Right lobe of liver (tissue), 6 donors: ENCODE measurements at regions not wholly inside any gene's neighbourhood (a gene's known extent, or its start where the extent isn't known, plus 50 kb on each side); places are given as distances from the start of the nearest gene placed in this dataset.

Source experiments
- ATAC-seq, 4 donors: fragments of 200-7000 bp; cut with Tn5 transposase; one replicate each; pipeline ENCODE4 v1.9.1; 2020; ENCODE audit warnings: mild to moderate bottlenecking in 4 of 4, moderate library complexity in 4 of 4
- DNase-seq, 3 donors: peaks; one replicate each; pipeline ENCODE4 v3.0.0-alpha.2; 2020
- H3K27ac ChIP-seq, 3 donors: fragments of 200-600 bp; one replicate each; pipeline ENCODE4 v1.8.0; 2022
- H3K27me3 ChIP-seq, 2 donors: fragments of 200-600 bp; one replicate each; pipeline ENCODE4 v1.8.0; 2022
- H3K36me3 ChIP-seq, 4 donors: fragments of 200-600 bp; sonication (generic) in 1 of 4; one replicate each; pipeline versions ENCODE4 v1.5.1 to v1.8.0; 2017 to 2022; ENCODE audit warnings: control low read depth in 1 of 4
- H3K4me1 ChIP-seq, 4 donors: fragments of 200-600 bp; sonication (generic) in 1 of 4; one replicate each; pipeline versions ENCODE4 v1.5.1 to v1.8.0; 2017 to 2022; ENCODE audit warnings: control low read depth in 1 of 4
- H3K4me3 ChIP-seq, 3 donors: fragments of 200-600 bp; one replicate each; pipeline ENCODE4 v1.8.0; 2022
- H3K9me3 ChIP-seq, 4 donors: fragments of 200-600 bp; sonication (generic) in 1 of 4; one replicate each; pipeline versions ENCODE4 v1.5.1 to v1.8.0; 2017 to 2022; ENCODE audit warnings: control low read depth in 1 of 4
- POLR2A ChIP-seq: fragments of 450-650 bp; IDR thresholded peaks from one replicate; pipeline ENCODE4 v1.6.1; 2017; ENCODE audit warnings: antibody characterized with exemption, mild to moderate bottlenecking
- WGBS: methylation state at CpG from one replicate; pipeline ENCODE4 v1.1.6; 2018; ENCODE audit warnings: low coverage, low lambda C conversion rate; ENCODE audit not compliant: insufficient coverage; ENCODE audit errors: missing lambda C conversion rate; 5-methylcytosine and 5-hydroxymethylcytosine counted together
- intact Hi-C, 2 donors: fragments of 100-400 bp; cut with DNase I; formaldehyde crosslinking; loops; one replicate each; pipeline versions ENCODE4 v1.11.2 to v1.14.1; 2022
- TF ChIP-seq, protein P1 (sequence below), 4 donors: fragments of 200-600 bp in 3 of 4; fragments of 450-650 bp in 1 of 4; IDR thresholded peaks; one replicate each; pipeline versions ENCODE4 v1.5.1 to v1.8.0; 2016 to 2022; ENCODE audit warnings: antibody characterized with exemption in 4 of 4, mild to moderate bottlenecking in 2 of 4
- donor health status: DM: no; HTN: yes; CAD: no.
- donor health status: DM: no; HTN: no; CAD: no.
- donor health status: DM: no; HTN: no; CAD: no.
- donor health status: DM: no; HTN: yes; CAD: no.
- donor health status: DM: no; HTN: yes; CAD: no.

DNA sequence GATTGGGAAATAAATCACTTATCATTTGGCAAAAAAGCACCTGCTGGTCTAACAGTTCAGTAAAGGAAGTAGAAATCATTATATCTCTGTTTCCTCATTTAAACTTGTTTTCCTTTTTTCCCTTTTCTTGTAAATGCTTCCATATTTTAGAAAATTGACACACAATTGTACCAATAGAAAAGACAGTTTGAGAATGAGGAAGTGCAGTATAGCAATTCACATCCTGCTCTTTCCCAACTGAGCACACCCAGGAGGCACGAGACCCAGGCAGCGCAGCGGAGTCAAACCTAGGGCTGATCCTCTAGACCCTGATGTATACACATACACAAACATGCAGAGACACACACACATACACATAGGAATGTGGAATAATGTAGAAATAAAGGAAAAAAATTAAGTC lies 74.8 kb upstream of the PACRGL start:
- no peak overlapping the region for H3K4me3 ChIP-seq
- intact Hi-C loops, result no loop called here
- WGBS, result 58% methylated on average over 3 of the region's 3 CpGs
- no peaks in the 10 kb centered on the region for H3K36me3 ChIP-seq
- no peak for TF ChIP-seq POLR2A
- TF ChIP-seq, protein P1, sequence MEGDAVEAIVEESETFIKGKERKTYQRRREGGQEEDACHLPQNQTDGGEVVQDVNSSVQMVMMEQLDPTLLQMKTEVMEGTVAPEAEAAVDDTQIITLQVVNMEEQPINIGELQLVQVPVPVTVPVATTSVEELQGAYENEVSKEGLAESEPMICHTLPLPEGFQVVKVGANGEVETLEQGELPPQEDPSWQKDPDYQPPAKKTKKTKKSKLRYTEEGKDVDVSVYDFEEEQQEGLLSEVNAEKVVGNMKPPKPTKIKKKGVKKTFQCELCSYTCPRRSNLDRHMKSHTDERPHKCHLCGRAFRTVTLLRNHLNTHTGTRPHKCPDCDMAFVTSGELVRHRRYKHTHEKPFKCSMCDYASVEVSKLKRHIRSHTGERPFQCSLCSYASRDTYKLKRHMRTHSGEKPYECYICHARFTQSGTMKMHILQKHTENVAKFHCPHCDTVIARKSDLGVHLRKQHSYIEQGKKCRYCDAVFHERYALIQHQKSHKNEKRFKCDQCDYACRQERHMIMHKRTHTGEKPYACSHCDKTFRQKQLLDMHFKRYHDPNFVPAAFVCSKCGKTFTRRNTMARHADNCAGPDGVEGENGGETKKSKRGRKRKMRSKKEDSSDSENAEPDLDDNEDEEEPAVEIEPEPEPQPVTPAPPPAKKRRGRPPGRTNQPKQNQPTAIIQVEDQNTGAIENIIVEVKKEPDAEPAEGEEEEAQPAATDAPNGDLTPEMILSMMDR (IDR thresholded peaks at IDR 0.05), result no peak
- H3K27me3 ChIP-seq, result no peaks in the 10 kb centered on the region
- H3K9me3 ChIP-seq, result no peaks in the 10 kb centered on the region
- H3K27ac ChIP-seq, result no peak overlapping the region
- peak in 2 of 3 donors; percentile 34 to 54 for DNase-seq
- H3K4me1 ChIP-seq, result peaks cover 0 to 6% (median 0%) of the 10 kb centered on the region in 4 donors
- ATAC-seq, result peak; percentile 47 to 70 (median 56)

- 52% methylated on average over 3 of the region's 5 CpGs for WGBS
- H3K9me3 ChIP-seq, result no peaks in the 10 kb centered on the region
- no peak overlapping the region for H3K4me3 ChIP-seq
- no peak overlapping the region for H3K27ac ChIP-seq
- peaks cover 0 to 6% (median 0%) of the 10 kb centered on the region in 4 donors for H3K4me1 ChIP-seq
- ATAC-seq (no peak), DNase-seq (no peak)
- H3K27me3 ChIP-seq, result no peaks in the 10 kb centered on the region
- intact Hi-C loops, result no loop called here
- no peaks in the 10 kb centered on the region for H3K36me3 ChIP-seq
- TF ChIP-seq, protein P1 (IDR thresholded peaks at IDR 0.05), result no peak
- TF ChIP-seq POLR2A, result no peak
Measured at GRCh38 chr4:20626326-20627005, 73.8 kb upstream of the PACRGL start.

DNA sequence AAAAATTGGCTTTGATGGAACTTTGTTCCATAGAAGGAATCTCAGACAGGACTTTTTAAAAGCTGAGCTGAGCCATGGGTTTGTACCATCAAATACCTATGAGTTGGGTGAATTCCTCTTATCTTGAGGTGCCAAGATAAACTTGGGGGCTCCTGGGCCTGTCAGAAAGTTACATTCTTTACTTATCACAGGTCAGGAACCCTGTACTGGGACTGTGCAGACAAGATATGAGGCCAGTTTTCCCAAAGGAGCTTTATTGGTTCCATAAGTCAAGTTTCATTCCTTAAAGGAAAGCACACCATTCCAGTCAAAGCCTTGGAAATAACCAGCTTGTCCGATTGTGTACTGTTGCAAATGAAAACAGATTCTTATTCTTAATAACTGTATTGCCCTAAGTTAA lies 72.4 kb upstream of the PACRGL start:
- WGBS, result 75% methylated on average over 1 of the region's 1 CpG
- peaks cover 0 to 6% (median 0%) of the 10 kb centered on the region in 4 donors for H3K4me1 ChIP-seq
- no peaks in the 10 kb centered on the region for H3K36me3 ChIP-seq
- no peak overlapping the region for H3K4me3 ChIP-seq
- no peak for ATAC-seq
- no peak for TF ChIP-seq POLR2A
- TF ChIP-seq, protein P1 (IDR thresholded peaks at IDR 0.05), result no peak
- no peaks in the 10 kb centered on the region for H3K27me3 ChIP-seq
- H3K9me3 ChIP-seq, result no peaks in the 10 kb centered on the region
- no peak overlapping the region for H3K27ac ChIP-seq
- no peak for DNase-seq
- intact Hi-C loops, result no loop called here

- WGBS, result 55% methylated on average over 6 of the region's 6 CpGs
Measured at GRCh38 chr4:20629186-20630106, 70.8 kb upstream of the PACRGL start.

More at GRCh38 chr4:20629186-20630106, 70.8 kb upstream of the PACRGL start:
- intact Hi-C loops, result no loop called here
- peak in 3 of 4 donors; percentile 54 to 80 (median 59) for ATAC-seq
- Histone ChIP-seq H3K27ac (no peak overlapping the region), H3K9me3 (no peaks in the 10 kb centered on the region), H3K36me3 (no peaks in the 10 kb centered on the region), H3K27me3 (no peaks in the 10 kb centered on the region), H3K4me3 (no peak overlapping the region), H3K4me1 (peaks cover 0 to 6% (median 0%) of the 10 kb centered on the region in 4 donors)
- no peak for DNase-seq
- TF ChIP-seq, protein P1 (IDR thresholded peaks at IDR 0.05), result no peak
- TF ChIP-seq POLR2A, result no peak
